HG03378 (cell line): ENCODE measurements at regions not wholly inside any gene's neighbourhood (a gene's known extent, or its start where the extent isn't known, plus 50 kb on each side); places are given as distances from the start of the nearest gene placed in this dataset.

ENCODE experiments used
- ATAC-seq: cut with Tn5 transposase; IDR thresholded peaks from one replicate; pipeline ENCODE4 v1.9.1; 2021; ENCODE audit warnings: mild to moderate bottlenecking, moderate library complexity; ENCODE audit not compliant: unreplicated experiment

GRCh38 chr22:22799561-22799960, 88.1 kb upstream of the IGLL5 start:
- ATAC-seq, result no peak

- ATAC-seq, result no peak
These were observed 86.9 kb upstream of the IGLL5 start for GRCh38 chr22:22800716-22801115.

DNA sequence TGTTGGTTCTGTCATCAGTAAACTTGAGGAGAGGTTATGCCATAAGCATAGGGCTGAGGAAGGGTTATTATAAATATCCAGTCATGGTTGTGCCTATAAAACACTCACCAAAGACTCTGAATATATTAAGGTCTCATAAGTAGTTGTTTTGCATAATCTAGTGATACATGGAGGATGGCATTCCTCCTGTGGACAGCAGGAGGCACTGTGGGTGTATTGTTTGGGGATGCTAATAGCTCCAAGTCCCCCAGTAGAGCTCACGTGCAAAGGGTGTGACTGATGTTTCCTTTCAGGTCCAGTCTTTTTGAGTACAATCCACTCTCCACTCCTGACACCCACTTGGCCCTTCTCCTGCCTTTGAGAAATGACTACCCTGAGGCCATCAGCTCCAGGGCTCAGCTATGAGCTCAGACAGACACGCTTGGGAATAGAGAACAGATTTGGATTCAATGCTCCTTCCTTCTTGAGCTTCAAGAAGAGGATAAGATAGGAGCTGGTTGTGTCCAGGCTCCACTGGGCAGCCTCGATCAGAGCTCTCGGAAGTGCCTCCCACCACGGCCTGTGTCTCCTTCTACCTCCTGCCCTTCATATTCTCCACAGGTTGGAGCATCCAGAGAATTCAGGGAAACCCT, 85.2 kb upstream of the IGLL5 start:
- ATAC-seq, result no peak

- no peak for ATAC-seq
These were observed 84.2 kb upstream of the IGLL5 start for GRCh38 chr22:22803285-22803853.

- ATAC-seq, result no peak
These were observed 77.6 kb upstream of the IGLL5 start for GRCh38 chr22:22810018-22810427.

DNA sequence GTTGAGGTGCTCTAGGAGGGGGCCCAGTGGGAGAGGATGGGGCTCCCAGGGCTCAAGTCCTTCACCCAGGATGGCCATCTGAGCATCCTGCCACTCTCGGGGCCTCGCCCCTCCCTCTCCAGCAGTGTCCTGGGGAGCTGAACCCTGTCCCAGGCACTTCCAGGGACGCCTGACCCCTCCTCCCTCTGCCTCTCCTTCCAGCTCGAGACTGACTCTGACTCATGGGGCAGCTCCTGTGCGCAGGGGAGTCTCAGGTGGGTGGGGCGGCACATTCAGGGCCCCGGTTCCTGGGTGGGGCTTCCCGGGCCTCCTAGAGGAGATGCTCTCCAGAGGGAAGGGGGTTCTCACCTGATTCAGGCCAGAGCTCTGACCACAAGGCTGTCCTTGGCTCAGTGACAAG, 77.1 kb upstream of the IGLL5 start:
- ATAC-seq, result no peak

DNA sequence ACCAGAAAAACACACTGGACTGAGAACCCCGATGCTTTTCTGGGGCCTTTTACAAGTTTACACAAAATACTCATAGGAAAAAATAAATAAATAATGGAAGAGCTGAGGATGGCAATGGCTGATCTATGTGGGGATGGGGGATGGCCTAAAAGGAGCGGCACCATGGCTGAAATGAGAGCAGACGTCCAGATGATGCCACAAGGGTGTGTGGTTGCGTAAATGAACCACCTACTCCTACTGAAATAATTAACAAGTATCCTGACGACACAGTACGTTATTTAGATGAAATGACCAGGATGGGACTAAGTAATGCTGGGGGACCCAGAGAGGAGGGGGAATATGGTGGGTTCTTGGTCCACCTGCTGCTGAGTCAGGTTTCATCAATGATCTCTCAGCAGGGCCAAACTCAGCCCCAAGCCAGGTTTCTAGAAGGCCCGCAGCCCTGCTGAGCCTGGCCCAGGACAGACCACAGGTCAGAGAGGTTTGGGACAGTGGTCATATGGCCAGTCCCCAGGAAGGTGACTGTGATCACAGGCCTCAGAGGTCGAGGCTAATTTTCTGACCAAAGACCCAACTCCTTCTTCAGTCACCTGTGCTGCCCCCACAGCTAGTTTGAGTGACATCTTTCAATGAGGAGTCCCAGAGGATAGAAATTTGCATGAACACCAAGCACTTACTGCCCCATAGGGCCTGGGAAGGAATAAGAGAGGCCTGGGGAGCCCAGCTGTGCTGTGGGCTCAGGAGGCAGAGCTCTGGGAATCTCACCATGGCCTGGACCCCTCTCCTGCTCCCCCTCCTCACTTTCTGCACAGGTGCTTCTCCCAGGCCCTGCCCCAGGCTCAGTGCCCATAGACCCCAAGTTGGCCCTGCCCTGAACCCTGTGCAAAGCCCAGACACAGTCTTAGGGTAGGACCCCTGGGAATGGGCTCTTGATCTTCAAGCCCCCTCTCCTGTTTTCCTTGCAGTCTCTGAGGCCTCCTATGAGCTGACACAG, 76.3 kb upstream of the IGLL5 start:
- no peak for ATAC-seq

GRCh38 chr22:22812031-22812905, 75.3 kb upstream of the IGLL5 start:
- no peak for ATAC-seq

DNA sequence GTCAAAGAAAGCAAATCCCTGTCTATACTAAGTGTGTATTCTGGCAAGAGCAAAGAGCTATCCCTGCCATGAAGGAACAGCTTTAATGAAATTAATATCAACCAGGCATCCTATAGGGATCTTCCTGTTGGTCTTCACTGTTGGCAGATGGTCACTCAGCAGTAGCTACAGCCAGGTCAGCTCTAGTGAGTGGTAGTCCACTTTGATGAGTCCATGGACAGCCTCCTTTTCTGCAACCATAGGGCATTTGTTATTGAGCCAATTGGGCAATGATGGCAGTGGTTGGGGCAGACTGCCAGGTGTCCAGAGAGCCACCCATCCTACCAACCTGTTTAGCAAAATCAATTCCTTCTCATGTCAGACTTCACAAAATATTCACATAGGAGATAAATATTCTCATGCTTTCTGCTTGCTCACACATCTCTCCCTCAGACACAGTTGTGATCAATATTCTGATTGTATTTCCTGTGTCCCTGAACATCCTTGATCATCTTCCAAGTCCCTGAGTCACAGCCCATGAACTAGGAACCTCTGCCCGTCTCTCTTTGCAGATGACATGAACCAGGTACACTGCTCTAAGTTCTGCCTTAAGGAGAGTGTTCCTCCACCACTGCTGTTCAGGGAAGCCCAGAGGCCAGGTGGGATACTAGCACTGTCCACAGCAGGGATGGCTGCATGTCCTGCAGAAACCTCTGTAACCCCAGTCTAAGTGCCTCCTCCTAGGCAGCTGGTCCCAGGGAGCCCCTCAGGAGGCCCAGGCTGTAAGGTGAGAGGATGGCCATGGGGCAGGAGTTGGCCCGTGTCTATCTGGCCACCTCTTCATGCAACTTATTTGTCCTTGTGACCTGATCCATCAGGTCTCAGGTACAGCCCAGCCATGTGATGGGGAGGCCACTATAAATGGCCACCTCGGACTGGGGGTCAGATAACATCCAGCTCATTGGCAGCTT, 74.2 kb upstream of the IGLL5 start:
- no peak for ATAC-seq

- ATAC-seq, result no peak
These were observed 72.8 kb upstream of the IGLL5 start for GRCh38 chr22:22814666-22815396.

DNA sequence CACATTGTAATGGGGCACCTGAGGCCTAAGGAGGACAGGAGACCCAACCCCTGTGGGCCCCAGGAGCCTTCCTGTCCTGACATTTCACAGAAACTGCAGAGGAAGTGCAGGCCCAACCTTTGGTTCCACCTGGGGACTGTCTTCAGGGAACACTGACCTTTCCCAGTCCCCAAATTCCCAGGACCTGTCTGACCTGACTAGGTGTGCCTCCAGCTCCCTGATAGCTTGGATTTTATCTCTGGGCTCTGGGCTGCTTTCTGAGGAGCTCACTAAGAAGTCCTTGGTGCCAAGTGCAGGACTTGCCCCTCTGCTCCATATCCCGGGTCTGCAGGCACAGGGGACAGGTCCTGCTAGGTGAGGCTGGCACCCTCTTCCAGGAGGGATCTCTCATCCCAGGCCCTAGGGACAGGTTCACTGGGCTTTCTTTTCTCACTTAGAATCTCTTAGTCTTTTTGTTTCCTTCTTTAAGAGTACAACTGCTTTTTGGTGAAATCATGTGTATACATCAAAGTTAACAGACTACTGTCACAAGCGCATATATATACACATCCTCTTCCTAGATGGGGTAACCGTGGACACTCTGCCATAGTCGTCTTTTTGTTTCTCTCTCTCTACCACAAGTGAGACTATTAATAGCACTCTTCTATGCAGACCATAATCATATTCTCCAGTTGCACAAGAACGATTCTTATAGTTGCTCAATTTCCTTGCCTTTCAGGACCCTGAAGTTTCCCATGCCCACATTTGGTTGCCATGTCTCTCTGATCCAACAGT, 72.0 kb upstream of the IGLL5 start:
- no peak for ATAC-seq

- ATAC-seq, result no peak
These were observed 71.5 kb upstream of the IGLL5 start for GRCh38 chr22:22816171-22816514.

DNA sequence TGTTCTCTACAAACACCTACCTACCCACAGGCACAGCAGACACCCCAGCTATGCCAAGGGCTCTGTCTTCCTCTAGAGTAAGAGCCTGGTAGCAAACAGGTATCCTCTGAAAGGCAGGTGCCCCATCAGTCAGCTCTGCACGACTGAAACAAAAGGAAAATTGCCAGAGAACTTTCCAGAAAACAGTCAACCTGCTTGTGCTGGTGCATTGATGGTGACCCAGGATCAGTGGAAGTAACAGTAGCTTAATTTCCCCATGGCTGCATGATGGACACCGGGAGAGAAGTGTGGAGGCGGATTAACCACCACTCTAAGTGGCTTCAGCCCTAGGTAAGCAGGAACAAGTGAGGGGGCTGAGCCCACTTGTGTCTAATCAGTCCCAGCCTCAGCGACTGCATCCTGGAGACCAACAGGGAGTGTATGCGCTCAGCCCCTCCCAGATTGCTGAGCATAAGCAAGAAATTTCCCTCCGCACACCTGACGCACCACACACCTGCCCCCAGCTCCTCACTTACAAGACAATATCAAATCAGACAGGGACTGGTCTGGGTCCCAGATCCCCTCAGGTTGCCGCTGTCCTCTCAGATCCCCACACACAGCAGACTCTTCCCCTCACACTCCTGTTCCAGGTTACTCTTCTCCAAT, 70.7 kb upstream of the IGLL5 start:
- ATAC-seq, result no peak

DNA sequence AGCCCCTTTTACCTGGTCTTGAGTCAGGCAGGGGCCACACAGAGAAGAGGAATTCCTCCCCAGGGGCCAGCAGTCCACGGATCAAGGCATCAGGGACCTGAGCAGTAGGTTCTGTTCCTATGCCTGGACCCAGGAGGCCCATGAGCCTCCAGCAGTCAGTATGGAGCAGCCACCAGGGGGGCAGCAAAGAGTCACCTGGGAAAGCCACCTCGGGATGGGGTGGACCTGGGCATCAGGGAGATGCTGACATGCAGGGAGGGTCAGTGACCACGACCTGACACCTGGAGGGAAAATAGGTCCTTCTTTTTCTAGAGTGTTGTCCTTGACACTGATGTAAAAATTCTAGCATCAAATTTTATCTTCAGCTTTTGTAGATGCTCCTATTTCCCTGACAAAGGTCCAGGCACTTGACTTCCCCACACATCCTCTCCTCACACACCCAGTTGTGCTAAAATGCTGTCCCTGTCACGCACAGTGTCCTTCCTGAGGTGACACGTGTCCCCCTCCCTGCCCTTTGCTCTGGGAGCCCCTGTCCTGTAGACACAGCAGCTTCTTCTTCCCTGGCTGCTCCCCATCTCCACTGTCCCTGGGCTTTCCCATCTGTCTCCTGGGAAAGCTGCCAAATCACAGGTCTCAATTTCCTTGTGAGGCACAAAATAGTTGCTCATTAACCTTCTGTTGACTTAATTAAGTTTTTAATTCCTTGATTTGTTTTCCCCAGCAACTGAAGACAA, 70.0 kb upstream of the IGLL5 start:
- no peak for ATAC-seq

DNA sequence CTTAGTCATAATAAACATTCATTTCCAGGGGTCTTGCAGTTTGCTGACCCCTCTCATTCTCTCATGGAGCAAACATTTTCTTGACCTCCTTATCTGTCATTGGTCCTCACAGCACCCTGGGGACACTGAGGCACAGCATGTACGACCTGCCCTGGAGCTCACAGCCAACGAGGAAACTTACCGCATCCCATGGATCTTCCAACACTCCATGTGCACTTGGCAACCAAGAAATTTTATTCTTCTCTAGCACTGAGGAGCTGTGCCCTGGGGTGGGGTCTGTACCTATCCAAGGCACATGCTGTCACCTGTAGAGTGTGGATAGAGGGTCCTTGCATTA, 69.4 kb upstream of the IGLL5 start:
- ATAC-seq, result no peak

DNA sequence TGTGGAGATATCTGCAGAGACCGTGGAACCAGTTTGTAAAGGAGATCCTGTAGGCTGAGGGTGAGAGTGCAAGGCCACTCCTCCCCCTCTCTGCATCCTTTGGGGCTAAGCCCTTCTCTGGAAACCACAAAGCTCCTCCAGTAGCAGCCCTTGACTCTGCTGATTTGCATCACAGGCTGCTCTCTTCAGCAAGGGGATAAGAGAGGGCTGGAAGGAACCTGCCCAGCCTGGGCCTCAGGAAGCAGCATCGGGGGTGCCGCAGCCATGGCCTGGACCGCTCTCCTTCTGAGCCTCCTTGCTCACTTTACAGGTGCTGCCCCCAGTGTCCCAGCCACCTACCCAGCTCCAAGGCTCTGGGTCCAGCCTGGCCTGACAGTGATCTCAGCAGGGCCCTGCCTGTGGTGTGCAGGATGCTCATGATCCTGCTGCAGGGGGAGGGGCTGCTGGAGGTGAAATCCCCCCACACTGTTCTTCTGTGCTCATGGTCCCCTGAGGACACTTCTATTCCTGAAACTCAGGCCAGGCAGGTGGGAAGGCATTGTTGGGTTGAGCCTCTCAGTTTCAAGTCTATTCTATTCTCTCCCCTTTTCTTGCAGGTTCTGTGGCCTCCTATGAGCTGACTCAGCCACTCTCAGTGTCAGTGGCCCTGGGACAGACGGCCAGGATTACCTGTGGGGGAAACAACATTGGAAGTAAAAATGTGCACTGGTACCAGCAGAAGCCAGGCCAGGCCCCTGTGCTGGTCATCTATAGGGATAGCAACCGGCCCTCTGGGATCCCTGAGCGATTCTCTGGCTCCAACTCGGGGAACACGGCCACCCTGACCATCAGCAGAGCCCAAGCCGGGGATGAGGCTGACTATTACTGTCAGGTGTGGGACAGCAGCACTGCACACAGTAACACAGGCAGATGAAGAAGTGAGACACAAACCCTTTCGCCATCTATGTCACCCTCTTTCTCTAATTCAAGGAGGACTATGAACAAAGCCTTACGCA, 68.5 kb upstream of the IGLL5 start:
- no peak for ATAC-seq
